GM21576 (cell line): ENCODE measurements at regions not wholly inside any gene's neighbourhood (a gene's known extent, or its start where the extent isn't known, plus 50 kb on each side); places are given as distances from the start of the nearest gene placed in this dataset.

Experiments
- ATAC-seq: cut with Tn5 transposase; IDR thresholded peaks from one replicate; pipeline ENCODE4 v1.9.1; 2021; ENCODE audit warnings: mild to moderate bottlenecking, moderate library complexity; ENCODE audit not compliant: unreplicated experiment

DNA sequence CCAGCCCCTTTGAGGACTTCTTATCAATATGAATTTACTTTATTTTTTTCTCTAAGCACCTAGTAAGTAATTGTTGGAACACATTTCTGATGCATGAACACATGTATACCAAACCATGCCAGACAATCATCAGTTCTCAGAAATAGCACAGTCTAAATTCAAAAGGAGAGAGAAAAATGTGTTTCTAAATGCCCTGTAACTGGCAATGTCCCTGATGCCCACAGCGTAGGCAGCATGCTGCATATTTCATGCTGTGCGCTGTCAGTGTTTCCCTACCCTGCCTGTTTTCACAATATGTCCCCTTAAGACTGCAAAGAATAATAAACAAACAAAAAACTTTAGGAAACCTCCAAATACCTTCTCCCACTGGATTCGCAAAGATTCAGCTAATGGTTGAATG is 881.0 kb upstream of the CHAC2 start:
- no peak for ATAC-seq

DNA sequence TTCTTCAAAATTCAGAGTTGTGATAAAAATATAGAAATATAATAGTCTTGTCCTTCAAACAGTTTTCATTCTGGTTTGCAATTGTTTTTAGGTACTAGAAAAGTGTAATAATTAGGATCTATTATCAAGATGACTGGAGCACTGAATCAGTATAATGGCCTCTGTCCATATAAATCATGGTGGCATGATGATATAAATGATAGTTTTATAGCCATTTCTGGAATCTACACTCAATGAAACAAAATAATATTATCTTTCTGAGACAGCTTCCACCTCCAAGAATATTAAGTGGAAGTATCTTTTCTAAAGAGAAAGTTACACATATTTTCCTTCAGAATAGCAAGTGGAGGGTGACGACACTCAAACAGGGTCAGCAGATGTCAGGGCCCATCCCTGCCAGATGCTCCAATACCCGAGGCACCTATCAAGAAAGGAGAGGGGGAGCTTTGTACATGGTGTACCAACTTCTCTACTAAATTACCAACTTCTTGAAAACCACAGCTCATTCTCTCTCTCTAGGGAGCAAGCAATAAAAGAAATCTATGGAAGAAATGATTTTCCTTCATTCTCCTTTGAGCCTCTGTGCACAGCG is 882.7 kb upstream of the CHAC2 start:
- no peak for ATAC-seq

DNA sequence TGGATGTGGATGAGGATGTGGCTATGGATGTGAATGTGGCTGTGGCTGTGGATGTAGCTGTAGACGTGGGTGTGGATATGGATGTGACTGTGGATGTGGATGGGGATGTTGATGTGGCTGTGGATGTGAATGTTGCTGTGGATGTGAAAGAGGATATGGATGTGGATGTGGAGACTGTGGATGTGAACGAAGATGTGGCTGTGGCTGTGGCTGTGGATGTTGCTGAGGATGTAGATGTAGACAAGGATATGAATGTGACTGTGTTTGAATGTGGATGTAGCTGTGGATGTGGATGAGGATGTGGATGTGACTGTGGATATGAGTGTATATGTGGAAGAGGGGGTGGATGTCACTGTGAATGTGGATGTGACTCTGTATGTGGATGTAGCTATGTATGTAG is 884.6 kb upstream of the CHAC2 start:
- ATAC-seq = no peak

DNA sequence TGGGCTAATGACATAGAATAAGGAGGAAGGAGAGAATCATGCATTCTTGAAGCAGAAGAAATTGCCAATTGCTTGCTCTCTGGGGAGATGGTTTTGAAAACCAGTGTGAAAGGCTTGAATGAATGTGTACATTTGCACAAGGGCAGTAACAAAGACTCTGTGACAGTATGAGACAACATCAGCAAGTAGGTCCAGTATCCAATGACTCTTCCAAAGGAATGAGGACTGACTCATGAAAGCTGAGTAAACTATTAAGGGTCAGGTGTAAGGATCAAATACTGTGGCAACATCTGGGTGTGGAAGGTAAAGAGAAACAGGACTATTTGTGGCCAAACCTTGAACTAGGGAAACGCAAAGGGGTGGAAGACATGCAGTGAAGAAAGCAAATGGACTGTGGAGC is 886.0 kb upstream of the CHAC2 start:
- ATAC-seq = no peak

DNA sequence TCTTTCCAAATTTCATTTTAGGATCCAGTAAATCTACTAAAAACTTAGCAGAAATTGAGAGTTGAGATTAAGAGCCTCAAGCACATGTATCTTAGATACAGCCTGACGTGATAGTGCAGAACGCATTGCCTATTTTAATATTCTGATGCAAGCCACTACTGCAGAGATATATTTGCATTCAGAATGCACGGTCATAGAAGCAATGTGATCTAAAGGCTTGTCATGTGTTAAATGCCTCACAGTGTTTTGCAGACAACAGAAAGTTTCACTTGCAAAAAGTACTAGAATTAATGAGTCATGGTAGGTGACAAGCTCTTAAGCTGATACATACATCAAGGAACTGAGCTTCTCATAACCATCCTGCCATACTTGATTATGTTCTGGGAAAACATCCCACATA is 886.7 kb upstream of the CHAC2 start:
- ATAC-seq = no peak

DNA sequence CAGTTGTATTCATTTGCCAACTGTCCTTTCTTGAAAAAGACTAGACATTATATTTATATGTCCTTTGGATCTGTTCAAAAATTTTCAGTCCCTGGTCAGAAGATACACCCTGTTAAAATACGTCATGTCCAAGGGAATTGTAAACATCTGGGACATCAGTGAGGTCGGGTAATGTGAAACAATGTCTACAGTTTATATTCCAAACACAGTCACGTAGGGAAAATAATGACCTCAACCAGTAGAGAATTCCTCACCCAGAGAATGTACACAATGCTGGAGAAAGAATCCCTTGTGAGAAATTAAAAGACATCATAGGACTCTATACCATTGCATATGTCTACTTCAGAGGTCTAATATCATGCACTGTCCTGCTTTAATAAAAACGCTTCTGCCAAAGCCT is 888.0 kb upstream of the CHAC2 start:
- ATAC-seq = no peak

DNA sequence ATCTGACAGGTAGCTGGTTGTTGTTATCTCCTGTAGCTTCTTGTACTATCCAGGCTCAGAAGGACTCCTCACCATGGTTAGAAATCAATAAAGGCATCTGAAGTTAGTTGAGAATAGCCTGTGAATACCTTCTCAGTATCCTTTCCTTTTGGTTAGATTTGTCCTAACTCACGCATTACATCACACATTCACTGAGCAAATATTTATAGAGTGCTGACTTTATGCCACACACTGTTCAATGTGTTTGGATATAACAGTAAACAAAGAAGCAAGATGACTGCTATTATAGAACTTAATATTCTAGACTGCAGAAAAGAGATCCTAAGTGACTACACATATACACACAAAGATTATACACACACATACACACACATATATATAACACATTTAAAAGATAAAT is 889.9 kb upstream of the CHAC2 start:
- ATAC-seq = no peak

DNA sequence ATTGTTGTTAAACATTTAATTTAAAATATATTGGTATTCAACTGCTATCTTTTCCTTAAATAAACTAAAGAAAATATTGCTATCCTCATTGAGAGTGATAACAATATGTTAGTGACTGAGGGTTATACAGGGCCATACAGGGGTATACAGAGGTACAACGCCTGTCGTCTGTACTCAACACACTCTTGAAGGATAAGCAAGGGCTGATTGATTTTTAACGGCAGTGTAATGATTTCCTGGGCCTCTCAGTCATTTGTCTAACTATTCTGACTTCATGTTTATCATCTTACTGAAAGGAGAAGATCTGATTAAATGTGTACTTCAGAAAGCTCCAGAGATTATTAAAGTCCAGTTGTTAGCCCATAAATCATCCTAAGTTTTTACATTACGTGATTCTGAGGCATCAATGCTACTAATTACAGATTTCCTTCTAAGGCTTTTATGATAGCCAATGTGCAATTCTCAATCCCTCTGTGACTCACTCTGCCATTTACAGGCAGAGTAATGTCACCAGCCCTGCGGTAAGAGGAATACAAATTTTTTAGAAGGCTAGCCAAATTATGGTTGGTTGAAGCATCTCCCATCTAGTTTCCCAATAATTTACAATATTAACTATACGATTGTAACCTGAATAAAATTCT is 893.0 kb upstream of the CHAC2 start:
- no peak for ATAC-seq

DNA sequence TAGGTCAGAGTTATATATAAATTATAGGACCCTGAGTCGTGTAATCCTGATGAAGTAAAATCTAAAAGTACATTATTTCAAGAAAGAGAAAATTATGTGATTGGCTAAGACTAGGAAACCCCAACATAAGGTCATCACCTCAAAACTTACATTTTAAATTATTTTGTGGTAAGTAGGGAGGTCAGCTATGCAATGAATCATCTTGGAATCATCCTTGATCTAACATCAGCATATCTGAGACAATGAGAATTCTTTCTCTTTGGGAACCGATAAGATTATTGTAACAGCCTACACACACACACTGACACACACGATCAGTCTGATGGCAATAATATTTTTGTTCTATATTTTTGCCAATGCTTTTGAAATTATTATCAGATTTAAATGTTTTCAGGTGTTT is 904.8 kb upstream of the CHAC2 start:
- no peak for ATAC-seq

DNA sequence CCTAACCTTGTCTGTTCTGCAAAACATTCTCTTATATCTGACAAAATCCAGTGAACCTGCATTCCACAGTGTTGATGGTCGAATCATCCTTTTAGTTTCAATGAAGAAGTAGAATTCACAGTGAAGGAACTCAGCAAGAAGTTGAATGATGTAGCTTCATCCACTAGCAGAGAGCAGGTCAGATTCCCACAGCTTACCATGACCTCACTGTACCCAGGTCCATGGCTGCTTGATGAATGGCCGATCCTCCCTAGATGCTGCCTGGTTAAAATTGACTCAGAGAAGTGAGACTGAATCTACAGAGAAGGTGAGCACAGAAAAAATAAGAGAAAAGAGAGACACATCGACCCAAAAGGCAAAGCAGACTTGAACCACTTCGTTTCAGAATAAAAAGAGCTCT is 906.0 kb upstream of the CHAC2 start:
- ATAC-seq = no peak

DNA sequence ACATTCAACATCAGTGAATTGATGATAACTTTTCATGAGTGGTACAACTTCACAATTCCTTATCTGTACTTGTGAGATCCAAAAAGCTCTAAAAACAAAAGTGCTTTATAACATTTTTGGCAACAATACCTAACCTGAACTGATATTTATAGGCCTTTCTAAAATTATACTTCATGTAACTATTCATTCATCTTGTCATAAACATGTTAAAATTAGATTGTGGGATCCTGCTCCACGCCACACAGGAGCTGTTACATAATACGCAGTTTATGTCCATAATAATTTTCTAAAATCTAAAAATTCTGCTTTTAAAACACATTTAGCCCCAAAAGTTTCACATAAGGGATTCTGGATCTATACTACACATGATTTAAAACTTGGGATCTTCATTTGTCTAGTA is 908.5 kb upstream of the CHAC2 start:
- ATAC-seq = no peak

DNA sequence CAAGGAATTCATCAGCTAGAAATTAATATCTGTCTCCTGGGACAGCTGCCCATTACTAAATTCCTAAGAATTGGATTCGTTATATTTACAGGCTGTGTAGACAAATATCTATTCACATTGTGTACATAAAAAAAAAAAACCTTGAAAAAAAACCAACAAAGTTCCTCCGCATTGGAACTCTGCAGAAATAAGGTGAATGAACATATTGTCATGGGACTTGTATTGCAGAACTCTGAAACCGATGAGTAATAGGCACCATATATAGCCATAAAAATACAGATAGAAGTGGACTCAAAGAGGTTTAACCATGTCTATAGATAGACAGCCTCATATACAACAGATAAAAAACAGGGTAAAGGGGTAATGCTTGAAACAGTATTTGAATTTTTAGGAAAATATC is 909.9 kb upstream of the CHAC2 start:
- ATAC-seq = no peak

DNA sequence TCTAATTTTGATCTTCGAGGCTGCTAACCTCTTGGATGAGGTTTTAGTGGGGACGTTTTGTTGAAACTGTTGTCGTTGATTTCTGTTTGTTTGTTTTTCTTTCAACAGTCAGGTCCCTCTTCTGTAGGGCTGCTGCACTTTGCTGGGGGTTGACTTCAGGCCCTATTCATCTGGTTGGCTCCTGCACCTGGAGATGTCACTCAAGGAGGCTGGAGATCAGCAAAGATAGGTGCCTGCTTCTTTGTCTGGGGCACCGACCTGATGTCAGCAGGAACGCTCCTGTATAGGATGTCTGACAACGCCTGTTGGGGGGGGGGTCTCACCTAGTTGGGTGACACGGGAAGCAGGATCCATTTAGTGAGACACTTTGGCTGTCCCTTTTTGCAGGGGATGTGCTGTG is 915.6 kb upstream of the CHAC2 start:
- ATAC-seq = no peak

DNA sequence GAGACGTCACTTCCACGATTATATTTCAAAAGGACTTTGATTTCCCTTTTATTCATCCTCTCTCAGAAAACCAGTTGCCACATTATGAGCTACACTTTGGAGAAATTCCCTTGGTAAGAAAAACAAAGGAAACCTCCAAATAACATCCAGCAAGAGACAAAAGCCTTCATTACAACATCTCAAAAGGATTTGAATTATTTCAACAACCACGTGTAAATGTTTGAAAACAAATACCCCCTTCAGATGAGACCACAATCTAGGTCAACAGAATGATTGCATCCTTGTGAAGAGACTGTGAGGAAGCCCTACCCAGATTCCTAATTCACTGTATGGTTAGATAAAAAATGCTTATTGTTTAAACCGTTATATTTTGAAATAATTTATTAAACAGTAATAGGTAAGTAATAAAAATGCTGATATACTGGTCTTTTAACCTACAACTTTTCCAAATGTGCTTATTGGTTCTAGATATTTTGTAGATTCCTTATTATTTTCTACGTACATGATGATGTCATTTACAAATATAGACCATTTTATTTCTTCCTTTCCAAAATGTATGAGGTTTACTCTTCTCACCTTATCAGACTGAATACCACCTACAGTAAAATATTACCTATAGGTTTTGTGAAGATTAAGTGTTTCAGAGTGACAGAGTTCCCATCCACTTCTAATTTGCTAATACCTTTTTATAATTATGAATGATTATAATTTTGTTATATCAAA is 922.7 kb upstream of the CHAC2 start:
- no peak for ATAC-seq

DNA sequence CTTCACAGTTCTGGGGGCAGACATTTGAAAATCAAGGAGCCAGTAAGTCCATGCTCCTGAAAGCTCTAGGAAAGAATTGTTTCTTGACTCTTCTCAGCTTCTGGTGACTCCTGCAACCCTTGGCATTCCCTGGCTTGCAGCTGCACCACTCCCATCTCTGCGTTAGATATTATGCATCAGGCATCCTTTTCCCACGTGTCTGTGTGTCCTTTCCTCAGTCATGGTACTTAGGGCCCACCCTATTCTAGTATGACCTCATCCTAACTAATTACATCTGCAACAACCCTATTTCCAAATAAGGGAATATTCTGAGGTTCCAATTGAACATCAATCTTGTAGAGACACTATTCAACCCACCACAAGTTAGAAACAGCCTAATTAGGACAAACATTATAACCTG is 931.7 kb upstream of the CHAC2 start:
- ATAC-seq = no peak

DNA sequence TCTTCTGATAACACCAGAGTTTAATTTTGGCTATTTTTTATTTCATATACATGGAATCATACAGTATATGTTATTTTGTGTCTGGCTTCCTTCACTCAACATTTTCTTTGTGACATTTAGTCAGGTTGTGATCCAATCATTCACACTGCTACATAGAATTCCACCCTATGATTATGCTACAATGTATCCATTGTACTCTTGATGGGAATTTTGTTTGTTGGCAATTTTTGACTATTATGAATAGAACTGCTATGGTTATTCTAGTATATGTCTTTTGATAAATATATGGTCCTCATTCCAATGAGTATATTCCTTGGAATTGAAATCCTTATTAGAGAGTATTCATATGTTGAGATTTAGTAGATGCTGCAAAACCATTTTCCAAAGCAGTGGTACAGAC is 936.4 kb upstream of the CHAC2 start:
- no peak for ATAC-seq

DNA sequence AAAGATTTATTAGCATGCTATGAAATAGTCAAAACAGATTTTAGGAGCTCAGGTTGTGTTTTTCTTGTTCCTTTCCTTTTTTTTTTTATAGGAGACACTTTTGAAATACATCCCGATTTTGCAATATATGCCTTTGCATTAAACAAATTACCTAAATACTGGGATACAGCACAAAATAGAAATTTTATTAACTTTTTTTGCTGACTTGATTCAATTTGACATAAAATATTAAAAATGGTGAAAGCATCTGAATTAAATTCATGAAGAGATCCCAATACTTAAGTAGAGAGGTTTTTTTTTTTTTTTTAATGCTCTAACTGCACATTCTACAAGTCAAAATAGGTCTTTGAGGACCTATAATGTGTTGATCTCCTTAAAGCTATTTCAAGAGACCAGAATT is 939.5 kb upstream of the CHAC2 start:
- no peak for ATAC-seq

DNA sequence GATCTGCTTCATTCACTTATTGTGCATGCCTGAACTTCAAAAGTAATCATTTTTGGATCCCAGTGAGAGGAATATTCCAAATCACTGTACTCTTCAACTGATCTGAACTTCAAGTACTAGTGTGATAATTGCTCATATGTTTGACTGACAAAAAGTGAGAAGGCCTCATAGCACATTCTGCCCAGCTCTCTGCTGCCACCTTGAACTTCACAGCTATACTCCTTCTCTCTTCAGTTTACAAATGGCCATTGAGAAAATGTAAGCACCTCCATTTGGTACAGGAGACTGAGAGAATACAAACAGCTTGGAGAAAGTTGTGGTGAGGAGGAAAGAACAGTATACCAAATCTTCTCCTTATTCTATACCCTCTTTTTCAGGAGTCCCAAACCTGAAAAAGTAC is 946.0 kb upstream of the CHAC2 start:
- no peak for ATAC-seq

DNA sequence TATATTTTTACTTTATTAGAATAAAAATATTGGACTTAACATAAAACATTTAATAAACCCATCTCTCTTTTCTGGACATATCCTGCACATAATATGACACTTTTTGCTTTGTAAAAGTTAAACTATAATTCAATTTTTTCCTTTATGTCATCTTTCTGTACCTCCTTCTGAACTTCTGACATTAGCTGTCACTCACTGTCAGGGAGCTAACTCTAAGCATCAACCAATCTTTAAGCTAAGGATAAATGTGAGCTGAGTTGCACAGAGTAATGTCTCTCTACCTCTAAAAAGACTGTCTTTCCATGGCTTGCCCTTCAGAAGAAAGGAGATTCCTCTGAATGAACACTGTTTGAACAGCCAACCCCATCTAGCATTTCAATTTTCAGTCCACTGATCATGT is 948.6 kb upstream of the CHAC2 start:
- ATAC-seq = no peak

DNA sequence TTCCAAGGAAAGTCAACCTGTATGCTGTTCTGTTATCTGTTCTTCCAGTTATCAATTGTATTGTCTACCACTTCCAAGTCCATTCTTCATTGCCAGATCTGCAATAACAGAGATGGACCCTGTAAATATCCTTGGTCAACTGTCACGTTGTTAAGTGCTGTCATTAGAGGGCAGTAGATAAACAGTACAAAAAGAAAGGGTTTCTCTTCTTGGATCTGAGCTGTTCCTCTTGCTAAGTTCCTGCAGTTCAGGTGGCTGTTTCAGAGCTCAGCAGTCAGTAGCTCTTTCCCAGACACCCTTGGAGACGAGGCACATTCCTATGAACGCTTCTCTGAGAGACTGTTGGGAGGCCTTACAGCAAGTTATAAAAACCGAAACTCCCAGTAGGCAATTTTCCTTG is 957.1 kb upstream of the CHAC2 start:
- ATAC-seq = no peak

DNA sequence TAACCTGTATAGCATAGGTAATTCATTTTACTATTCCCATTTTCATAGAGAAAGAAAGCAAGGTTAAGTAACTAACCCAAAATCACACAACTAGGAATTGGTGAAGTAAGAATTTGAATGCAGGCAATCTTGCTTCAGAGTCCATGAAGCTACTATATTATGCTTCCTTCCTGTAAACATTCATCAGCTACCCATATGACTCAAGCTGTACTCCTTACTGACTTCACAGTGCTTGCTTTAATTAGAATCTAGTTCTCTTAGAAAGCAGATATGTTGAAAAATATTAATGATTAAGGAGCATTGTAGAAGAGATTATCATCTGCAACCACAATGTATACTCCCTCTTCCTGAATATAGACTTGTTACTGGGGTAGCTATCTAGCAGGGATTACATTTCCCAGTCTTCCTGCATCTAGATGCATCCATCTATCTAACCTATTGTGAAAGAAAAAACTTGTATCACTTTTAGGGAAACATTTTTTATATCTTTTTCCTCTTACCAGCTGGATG is 961.6 kb upstream of the CHAC2 start:
- ATAC-seq = no peak

DNA sequence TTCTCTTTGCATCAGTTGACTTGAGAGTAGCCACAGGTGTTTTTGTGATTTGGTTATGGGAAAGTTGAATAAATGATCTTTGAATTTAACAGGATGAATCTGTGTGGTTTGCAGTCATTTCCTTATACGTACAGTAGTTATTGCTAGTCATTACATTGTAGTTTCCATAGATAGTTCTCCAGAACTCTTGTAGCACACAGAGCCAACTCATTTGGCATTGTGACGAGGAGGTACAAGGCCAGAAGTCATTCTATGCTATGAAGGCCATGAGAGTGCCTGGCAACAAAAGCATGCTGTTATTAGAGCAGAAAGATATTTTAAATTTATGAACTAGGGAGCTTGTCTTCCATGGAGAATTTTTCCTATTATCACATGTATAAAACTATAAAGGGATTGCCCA is 973.0 kb upstream of the CHAC2 start:
- ATAC-seq = no peak
